ENCODE measurements at regions not wholly inside any gene's neighbourhood (a gene's known extent, or its start where the extent isn't known, plus 50 kb on each side); places are given as distances from the start of the nearest gene placed in this dataset.

GRCh38 chr3:159892171-159892795 is 96.4 kb upstream of the IL12A start (continued):
- no peak for TF ChIP-seq EZH2 (IDR thresholded peaks at IDR 0.05; ENCODE audit: low read depth, unreplicated experiment)
- TF ChIP-seq ZNF114 (CRISPR knock-in tag; IDR thresholded peaks at IDR 0.05): no peak
- no peak for TF ChIP-seq REST (IDR thresholded peaks at IDR 0.05; ENCODE audit: unreplicated experiment)
- no peak for TF ChIP-seq POLR2AphosphoS5 (IDR thresholded peaks at IDR 0.05; ENCODE audit: low read depth)
- TF ChIP-seq CTCF (conservative IDR thresholded peaks at IDR 0.05; ENCODE audit: low read depth in 2 of 2): no peak
- no peak for TF ChIP-seq CREB1 (CRISPR knock-in tag; IDR thresholded peaks at IDR 0.05; ENCODE audit: low read depth)
- TF ChIP-seq ZNF331 (CRISPR knock-in tag; IDR thresholded peaks at IDR 0.05; ENCODE audit: low read depth): no peak
- TF ChIP-seq NANOG (IDR thresholded peaks at IDR 0.05; ENCODE audit: borderline replicate concordance): no peak

GRCh38 chr3:159892801-159893200 is 95.8 kb upstream of the IL12A start:
- Histone ChIP-seq H3K4me1 (ENCODE audit: insufficient read depth) (no peaks in the 10 kb centered on the region), H3K4me2 (no peak overlapping the region), H2AFZ (no peak overlapping the region), H3K9me2 (ENCODE audit: insufficient read depth) (no peaks in the 10 kb centered on the region), H4K20me1 (replicated peaks; ENCODE audit: insufficient read depth) (0 out of 2 replicates have a peak, but pooled peaks cover 10% of the 10 kb centered on the region), H3K27ac (ENCODE audit: low read depth) (no peak overlapping the region), H3K79me2 (replicated peaks; ENCODE audit: insufficient read depth) (no peaks in the 10 kb centered on the region), H3K27me3 (ENCODE audit: insufficient read depth) (no peaks in the 10 kb centered on the region), H3K4me3 (no peak overlapping the region), H3F3A (replicated peaks; ENCODE audit: low read depth) (no peaks in the 10 kb centered on the region), H3K36me3 (ENCODE audit: insufficient read depth) (no peaks in the 10 kb centered on the region)
- H3K27ac Mint-ChIP-seq: no peak overlapping the region
- H3K4me1 Mint-ChIP-seq: no peaks in the 10 kb centered on the region
- no peaks in the 10 kb centered on the region for H3K27me3 Mint-ChIP-seq (ENCODE audit: insufficient read depth, low read depth, poor library complexity)
- no peak overlapping the region for H3K4me3 Mint-ChIP-seq
- H3K9me3 Mint-ChIP-seq: no peaks in the 10 kb centered on the region
- no peak for ATAC-seq
- H3K36me3 Mint-ChIP-seq (ENCODE audit: low read depth): peaks cover 12% of the 10 kb centered on the region; the same call in 1 of the 3 replicates
- DNase-seq (ENCODE audit: low spot score): no peak
- TF ChIP-seq ZNF462 (CRISPR knock-in tag; IDR thresholded peaks at IDR 0.05) (no peak), CREB1 (CRISPR knock-in tag; IDR thresholded peaks at IDR 0.05; ENCODE audit: low read depth) (no peak), STAT1 (IDR thresholded peaks at IDR 0.05; ENCODE audit: unreplicated experiment) (no peak), ZNF114 (CRISPR knock-in tag; IDR thresholded peaks at IDR 0.05) (no peak), EZH2 (IDR thresholded peaks at IDR 0.05; ENCODE audit: low read depth, unreplicated experiment) (no peak)
